GM21526 (cell line): ENCODE measurements at regions not wholly inside any gene's neighbourhood (a gene's known extent, or its start where the extent isn't known, plus 50 kb on each side); places are given as distances from the start of the nearest gene placed in this dataset.

Experiments used
- ATAC-seq: cut with Tn5 transposase; IDR thresholded peaks from one replicate; pipeline ENCODE4 v1.9.1; 2021; ENCODE audit warnings: moderate library complexity; ENCODE audit not compliant: unreplicated experiment, low FRiP score

GRCh38 chr5:90201923-90202322 lies 207.6 kb downstream of the CETN3 start:
- ATAC-seq: no peak

DNA sequence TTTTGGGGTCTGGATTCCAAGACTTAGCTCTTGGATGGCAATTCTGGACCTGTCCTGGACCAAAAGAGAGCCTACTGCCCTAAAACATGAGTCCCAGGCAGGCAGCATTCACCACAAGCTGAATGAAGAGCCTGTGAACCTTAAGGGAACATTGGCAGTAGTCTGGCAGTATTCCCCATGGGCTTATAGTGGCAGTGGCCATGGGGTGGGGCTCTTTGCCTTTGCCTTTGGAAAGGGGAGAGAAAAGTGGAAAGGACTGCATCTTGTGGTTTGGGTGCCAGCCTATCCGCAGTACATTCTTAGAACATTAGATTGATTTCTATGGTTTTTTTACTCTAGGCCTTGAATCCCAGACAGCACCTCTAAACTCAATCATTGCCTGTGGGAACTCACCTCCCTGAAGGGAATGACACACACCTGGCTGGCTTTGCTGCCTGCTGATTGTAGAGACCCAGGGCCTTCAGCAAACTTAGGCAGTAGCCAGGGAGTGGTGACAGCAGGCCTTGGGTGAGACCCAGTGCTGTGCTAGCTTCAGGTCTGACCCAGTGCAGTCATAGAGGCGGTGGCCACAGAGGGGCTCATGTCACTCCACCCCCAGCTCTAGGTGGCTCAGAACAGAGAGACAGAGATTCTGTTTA lies 216.3 kb downstream of the CETN3 start:
- ATAC-seq: no peak

DNA sequence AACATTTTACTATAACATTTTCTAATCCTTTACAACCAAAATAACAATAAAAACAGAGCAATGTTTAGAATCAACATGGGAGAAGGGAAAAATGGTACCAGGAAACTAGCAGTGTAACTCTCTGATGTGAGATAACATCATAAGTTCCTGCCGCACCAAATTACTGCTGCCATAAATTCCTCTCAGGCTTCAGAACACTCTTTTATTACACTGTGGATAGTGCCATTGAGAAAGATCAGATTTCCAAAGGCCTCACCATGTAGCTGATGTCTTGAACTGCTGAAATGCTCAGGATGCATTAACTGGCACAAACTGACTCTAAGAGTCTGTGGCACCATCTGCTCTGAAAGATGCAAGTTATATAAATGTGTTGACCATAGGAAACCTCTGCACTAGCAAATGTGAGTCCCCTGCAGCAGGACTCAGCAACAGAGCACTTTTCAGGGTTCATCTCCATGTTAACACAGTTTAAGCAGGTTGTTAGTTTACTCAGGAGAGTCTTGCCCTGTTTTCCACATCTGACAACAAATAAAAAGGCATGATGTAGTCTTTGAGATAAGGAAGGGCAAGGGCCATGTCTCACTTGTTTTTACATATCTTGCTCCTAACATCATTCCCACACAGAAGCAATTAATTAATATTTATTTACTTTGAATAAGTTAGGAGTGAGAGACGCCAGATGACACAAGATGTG lies 218.1 kb downstream of the CETN3 start:
- no peak for ATAC-seq

GRCh38 chr5:90185897-90186468 lies 223.6 kb downstream of the CETN3 start:
- ATAC-seq: no peak

DNA sequence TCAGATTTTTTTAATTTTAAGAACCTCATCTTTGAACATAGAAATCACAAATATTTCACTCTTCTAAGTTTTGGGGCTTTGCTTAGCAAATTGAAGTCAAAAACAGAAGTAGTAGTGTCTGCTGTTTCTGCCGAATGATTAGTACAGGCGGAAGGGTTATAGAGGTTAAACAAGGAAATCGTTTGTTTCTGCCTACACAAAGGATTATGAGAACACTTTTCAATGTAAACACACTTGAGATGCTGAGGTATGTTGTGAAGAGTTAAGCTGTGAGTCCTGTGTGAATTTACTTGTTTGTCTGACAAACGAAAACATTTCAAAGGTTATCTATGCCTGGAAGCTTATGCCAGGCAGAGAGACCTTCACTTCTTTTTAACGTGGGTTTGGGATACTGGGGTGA lies 224.8 kb downstream of the CETN3 start:
- no peak for ATAC-seq

DNA sequence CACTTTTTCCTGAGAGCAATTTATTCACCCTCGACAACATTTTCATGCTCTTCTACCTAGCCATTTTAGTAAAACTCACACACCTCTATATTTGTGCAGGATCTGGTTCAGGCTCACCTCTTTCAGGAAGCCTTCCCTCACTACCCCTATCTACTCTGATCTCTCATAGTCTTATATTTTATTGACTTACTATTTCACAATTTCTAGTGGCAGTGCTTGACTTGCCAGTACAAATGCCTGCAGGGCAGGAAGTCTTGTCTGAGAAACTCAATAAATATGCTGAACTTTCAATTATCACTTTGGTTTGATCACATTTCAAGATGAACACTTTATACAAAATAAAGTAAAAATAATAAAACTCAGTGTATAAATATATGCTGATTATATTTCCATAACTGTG lies 226.8 kb downstream of the CETN3 start:
- no peak for ATAC-seq

- ATAC-seq: no peak
Observed at GRCh38 chr5:90174236-90174635, 235.3 kb downstream of the CETN3 start.

GRCh38 chr5:90173299-90174030 lies 236.1 kb downstream of the CETN3 start:
- no peak for ATAC-seq

GRCh38 chr5:90171466-90171865 lies 238.1 kb downstream of the CETN3 start:
- no peak for ATAC-seq

GRCh38 chr5:90170261-90170660 lies 239.3 kb downstream of the CETN3 start:
- no peak for ATAC-seq

DNA sequence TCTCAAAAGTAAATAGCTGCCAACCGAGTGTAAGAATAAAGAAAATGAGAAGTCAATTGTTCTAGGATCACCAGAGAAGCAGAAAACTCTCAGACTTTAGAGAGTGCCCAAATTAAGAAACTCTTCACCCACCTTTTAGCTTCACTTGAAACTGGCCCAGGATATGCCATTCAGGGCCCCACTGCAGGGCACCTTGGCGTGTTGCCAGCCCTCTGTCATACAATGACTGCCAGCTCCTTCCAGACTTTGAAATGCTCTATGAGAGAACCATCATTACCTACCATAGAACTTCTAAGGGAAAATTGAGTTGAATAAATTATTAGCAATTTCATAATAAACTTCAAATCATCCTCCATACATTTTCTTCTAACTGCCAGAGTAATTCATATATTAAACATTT lies 240.5 kb downstream of the CETN3 start:
- ATAC-seq: no peak

GRCh38 chr5:90168399-90168798 lies 241.2 kb downstream of the CETN3 start:
- no peak for ATAC-seq

DNA sequence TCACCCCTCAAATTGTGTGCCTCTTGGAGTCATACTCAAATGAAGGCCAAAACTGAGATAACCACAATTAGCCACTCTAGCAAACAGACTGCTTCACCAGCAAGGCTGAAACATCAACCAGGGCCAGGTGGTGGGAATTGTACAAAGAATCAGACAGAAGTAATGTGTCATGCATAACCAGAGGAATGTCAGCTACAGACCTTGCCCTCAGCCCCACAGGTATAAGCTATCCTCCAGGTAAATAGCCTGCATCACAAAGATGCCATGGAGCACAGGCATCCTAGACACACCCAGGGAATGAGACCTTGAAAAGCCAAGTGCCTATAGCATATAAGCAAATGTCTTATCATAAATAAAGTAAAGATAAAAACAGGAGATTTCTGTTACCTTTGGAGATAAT lies 242.7 kb downstream of the CETN3 start:
- no peak for ATAC-seq

DNA sequence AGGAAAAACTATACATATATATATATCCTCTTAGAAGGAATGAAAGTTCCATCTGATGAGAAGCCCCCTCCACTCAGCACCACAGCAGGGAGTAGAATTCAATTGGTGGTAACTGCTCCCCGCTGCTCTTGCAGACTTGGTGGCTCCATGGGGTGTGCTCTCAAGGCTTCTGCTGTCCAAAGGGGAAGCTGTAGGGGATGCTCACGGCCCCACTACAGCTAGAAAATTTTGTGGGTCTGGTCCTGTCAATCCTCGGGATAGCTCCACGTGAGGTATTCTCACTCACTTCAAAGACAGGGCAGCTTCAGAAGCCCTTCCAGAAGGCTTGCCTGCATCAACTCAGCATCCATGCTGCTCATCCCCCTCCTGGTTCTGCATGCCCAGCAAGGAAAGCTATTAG lies 247.2 kb downstream of the CETN3 start:
- ATAC-seq: no peak

- peak; percentile 56 for ATAC-seq
Observed at GRCh38 chr5:90161414-90161813, 248.1 kb downstream of the CETN3 start.

DNA sequence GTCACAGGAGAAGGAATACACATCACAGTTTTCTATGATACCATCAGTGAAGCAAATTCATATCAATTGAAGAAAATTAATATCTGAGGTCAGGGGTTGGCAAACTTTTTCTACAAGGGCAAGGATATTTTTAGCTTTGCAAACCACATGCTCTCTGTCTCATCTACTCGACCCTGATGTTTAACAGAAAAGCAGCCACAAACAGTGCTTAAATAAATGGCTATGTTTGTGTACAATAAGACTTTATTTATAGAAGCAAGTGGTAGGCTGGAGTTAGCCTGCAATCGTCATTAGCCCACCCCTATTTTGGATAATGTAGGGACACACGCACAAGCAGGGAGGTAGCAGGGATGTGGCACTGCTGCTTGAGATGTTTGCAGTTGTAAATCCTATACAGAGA lies 251.4 kb downstream of the CETN3 start:
- ATAC-seq: no peak

DNA sequence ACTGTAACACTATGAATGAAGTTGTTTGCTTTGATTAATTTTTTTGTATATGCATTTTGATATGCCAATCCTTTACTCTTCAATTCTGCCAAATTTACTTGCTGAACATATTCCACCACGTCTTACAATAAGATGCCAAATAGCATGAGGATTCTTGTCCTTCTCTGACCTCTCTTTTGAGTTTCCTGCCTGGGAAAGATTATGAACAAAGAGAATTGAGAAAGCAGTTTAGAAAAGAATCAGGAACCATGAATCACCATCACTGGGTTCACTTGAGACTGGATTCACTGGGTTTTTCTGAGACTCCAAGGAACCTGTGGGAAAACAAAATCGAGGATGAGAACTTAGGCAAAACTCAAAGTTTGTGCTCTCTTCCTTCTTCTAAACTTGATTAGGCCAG lies 256.5 kb downstream of the CETN3 start:
- ATAC-seq: no peak

DNA sequence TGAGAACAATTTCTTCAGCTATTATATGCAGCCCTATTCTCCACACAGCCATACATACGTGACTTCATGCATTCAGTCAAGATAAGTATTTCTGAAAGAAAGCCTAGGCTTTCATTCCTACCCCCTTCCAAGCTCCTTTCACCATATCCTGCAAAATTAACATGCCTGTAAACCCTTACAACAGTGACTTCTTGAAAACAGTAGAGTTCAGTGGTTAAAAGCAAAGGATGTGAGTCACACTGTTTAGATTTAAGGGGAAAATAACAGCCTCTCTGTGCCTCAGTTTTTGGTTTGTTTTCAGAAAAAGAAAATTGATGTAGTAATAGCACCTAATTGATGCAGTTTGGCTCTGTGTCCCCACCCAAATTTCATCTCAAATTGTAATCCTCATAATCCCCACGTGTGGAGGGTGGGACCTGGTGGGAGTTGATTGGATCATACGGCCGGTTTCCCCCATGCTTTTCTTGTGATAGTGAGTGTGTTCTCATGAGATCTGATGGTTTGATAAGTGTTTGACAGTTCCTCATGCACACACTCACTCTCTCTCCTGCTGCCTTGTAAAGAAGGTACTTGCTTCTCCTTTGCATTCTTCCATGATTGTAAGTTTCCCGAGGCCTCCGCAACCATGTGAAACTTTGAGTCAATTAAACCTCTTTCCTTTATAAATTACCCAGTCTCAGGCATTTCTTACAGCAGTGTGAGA lies 264.8 kb downstream of the CETN3 start:
- no peak for ATAC-seq

DNA sequence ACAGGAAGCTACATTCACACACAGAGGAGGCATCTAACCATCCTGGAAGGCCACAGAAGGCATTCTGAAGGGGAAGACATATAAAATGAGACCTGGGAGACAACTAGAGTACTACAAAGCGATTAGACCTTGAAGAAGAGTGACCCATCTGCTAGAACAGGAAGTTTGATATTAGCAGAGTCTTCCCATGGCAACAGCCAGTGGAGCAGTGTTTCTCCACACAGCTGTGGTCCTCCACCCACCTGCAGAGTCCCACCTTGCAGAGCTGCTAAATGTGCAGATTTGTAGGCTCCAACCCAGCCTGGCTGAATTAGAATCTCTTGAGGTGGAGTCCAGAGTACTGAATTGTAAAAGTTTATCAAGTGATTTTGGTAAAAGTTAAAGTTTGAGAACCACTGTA lies 267.0 kb downstream of the CETN3 start:
- ATAC-seq: no peak

DNA sequence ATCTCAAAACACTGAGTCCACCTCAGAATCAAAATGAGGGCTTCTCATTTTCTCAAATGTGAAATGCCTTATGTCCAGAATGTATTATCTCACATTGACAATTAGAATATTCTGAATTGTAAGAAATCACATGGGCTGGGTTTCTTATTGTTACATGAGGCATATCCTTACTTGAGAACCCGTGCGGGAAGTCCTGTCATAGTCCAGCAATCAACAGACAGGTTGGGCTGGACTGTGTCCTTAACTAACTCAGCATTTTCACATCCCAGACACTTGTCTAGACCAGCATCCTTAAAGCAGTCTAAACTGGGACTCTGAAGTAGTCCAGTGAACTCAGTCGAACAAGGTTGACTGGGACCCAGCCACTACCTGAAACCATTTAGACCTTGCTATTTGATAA lies 267.6 kb downstream of the CETN3 start:
- no peak for ATAC-seq

- ATAC-seq: no peak
Observed at GRCh38 chr5:90136952-90137528, 272.5 kb downstream of the CETN3 start.
